GM12892 (cell line): ENCODE measurements at regions not wholly inside any gene's neighbourhood (a gene's known extent, or its start where the extent isn't known, plus 50 kb on each side); places are given as distances from the start of the nearest gene placed in this dataset.

Experiments used
- POLR2A ChIP-seq: IDR thresholded peaks from 2 replicates; pipeline ENCODE4 v1.6.1; 2011; ENCODE audit warnings: low read depth, low read length, control low read depth
- POLR2AphosphoS5 ChIP-seq: IDR thresholded peaks from 2 replicates; pipeline ENCODE4 v1.6.1; 2011; ENCODE audit warnings: low read depth, low read length, control low read depth

- TF ChIP-seq POLR2A (no peak), POLR2AphosphoS5 (no peak)
Measured at GRCh38 chr2:65525616-65526231, 93.3 kb upstream of the SPRED2 start.
